ENCODE measurements at regions not wholly inside any gene's neighbourhood (a gene's known extent, or its start where the extent isn't known, plus 50 kb on each side); places are given as distances from the start of the nearest gene placed in this dataset.

DNA sequence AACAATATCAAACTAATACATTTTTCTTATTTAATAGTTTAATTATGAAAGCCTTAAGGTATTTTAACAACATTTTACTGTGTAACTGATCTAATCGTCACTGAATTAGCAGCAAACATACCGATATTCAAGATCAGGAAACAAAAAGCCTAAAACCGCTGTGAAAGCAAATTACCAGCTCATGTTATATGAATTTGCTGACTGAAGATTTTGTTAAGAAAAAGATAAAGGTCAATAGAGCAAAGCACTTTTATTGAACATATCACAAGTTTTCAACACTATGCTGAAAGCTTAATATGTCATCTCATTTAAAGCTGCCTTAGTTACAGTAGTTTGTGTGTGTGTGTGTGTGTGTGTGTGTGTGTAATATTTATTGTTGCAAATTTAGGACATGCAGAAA lies 1634.9 kb upstream of the NUDT12 start:
- no peak for DNase-seq
- H3K9me3 ChIP-seq (ENCODE audit: control insufficient read depth, low read length): no peaks in the 10 kb centered on the region
- H3K9ac ChIP-seq (ENCODE audit: extremely low read depth, low read length, poor library complexity, severe bottlenecking): no peak overlapping the region
- no peaks in the 10 kb centered on the region for H3K4me1 ChIP-seq (ENCODE audit: control insufficient read depth, insufficient read depth, low read length)
- 93% methylated on average over 3 of the region's 3 CpGs; no CpG with 5 or more reads in 1 of the 2 experiments for WGBS, 2 experiments (ENCODE audit: insufficient coverage in 1 of 2, insufficient read length in 1 of 2)
- H3K36me3 ChIP-seq (ENCODE audit: control insufficient read depth, insufficient read depth, low read length): no peaks in the 10 kb centered on the region
- Mint-ChIP-seq H3K9me3 (peaks cover 2% of the 10 kb centered on the region), H3K36me3 (ENCODE audit: low read depth) (no peaks in the 10 kb centered on the region), H3K27ac (no peak overlapping the region), H3K27me3 (ENCODE audit: insufficient read depth) (peaks cover 1% of the 10 kb centered on the region), H3K4me1 (no peaks in the 10 kb centered on the region), H3K4me3 (no peak overlapping the region)
- no peak overlapping the region for H3K27ac ChIP-seq (ENCODE audit: low read depth, low read length)
- H3K27me3 ChIP-seq (ENCODE audit: control insufficient read depth, insufficient read depth, low read length, poor library complexity, severe bottlenecking): no peaks in the 10 kb centered on the region
- no peak for TF ChIP-seq CTCF (conservative IDR thresholded peaks at IDR 0.05)
- H3K4me3 ChIP-seq (ENCODE audit: low read length): no peak overlapping the region

GRCh38 chr5:105195765-105196164 lies 1633.2 kb upstream of the NUDT12 start:
- no peaks in the 10 kb centered on the region for H3K4me1 Mint-ChIP-seq
- no peak overlapping the region for H3K4me3 Mint-ChIP-seq
- no peaks in the 10 kb centered on the region for H3K36me3 Mint-ChIP-seq (ENCODE audit: low read depth)
- Histone ChIP-seq H3K4me1 (ENCODE audit: control insufficient read depth, insufficient read depth, low read length) (no peaks in the 10 kb centered on the region), H3K27me3 (ENCODE audit: control insufficient read depth, insufficient read depth, low read length, poor library complexity, severe bottlenecking) (no peaks in the 10 kb centered on the region), H3K9me3 (ENCODE audit: control insufficient read depth, low read length) (no peaks in the 10 kb centered on the region), H3K36me3 (ENCODE audit: control insufficient read depth, insufficient read depth, low read length) (no peaks in the 10 kb centered on the region), H3K27ac (ENCODE audit: low read depth, low read length) (no peak overlapping the region), H3K9ac (ENCODE audit: extremely low read depth, low read length, poor library complexity, severe bottlenecking) (no peak overlapping the region), H3K4me3 (ENCODE audit: low read length) (no peak overlapping the region)
- H3K27ac Mint-ChIP-seq: no peak overlapping the region
- peaks cover 2% of the 10 kb centered on the region for H3K9me3 Mint-ChIP-seq
- no peak for DNase-seq
- H3K27me3 Mint-ChIP-seq (ENCODE audit: insufficient read depth): peaks cover 1% of the 10 kb centered on the region
- no peak for TF ChIP-seq CTCF (conservative IDR thresholded peaks at IDR 0.05)

DNA sequence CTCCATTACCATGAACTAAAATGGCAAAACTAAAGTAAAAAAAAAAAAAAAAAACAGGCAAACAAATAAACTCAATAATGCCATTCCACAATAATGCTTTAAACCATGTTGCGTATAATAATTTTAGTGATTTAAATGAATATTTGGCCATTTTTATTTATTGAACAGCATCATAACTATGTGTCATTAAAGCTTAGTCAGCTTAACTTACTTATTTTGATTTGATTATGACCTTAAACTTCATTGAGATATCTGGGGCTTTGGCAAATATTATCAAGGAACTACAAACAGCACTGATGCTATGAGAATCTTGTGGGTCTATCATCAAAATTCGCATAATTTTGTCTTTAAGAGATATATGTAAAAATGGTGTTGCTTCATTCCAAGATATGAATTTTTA lies 1610.3 kb upstream of the NUDT12 start:
- DNase-seq: no peak
- no peak overlapping the region for H3K4me3 ChIP-seq (ENCODE audit: low read length)
- no peaks in the 10 kb centered on the region for H3K9me3 ChIP-seq (ENCODE audit: control insufficient read depth, low read length)
- H3K27me3 ChIP-seq (ENCODE audit: control insufficient read depth, insufficient read depth, low read length, poor library complexity, severe bottlenecking): no peaks in the 10 kb centered on the region
- no peak overlapping the region for H3K27ac Mint-ChIP-seq
- no peak for TF ChIP-seq CTCF (conservative IDR thresholded peaks at IDR 0.05)
- no peaks in the 10 kb centered on the region for H3K36me3 Mint-ChIP-seq (ENCODE audit: low read depth)
- no peak overlapping the region for H3K27ac ChIP-seq (ENCODE audit: low read depth, low read length)
- 100% methylated on average over 1 of the region's 2 CpGs; no CpG with 5 or more reads in 1 of the 2 experiments for WGBS, 2 experiments (ENCODE audit: insufficient coverage in 1 of 2, insufficient read length in 1 of 2)
- H3K4me1 ChIP-seq (ENCODE audit: control insufficient read depth, insufficient read depth, low read length): no peaks in the 10 kb centered on the region
- H3K36me3 ChIP-seq (ENCODE audit: control insufficient read depth, insufficient read depth, low read length): no peaks in the 10 kb centered on the region
- H3K9me3 Mint-ChIP-seq: peaks cover 2% of the 10 kb centered on the region
- H3K4me1 Mint-ChIP-seq: peaks cover 7% of the 10 kb centered on the region
- H3K9ac ChIP-seq (ENCODE audit: extremely low read depth, low read length, poor library complexity, severe bottlenecking): no peak overlapping the region
- no peaks in the 10 kb centered on the region for H3K27me3 Mint-ChIP-seq (ENCODE audit: insufficient read depth)
- H3K4me3 Mint-ChIP-seq: no peak overlapping the region

All from endodermal cell (in vitro differentiated cells).